ENCODE measurements at regions not wholly inside any gene's neighbourhood (a gene's known extent, or its start where the extent isn't known, plus 50 kb on each side); places are given as distances from the start of the nearest gene placed in this dataset.

- TF ChIP-seq CTCF (IDR thresholded peaks at IDR 0.05) (no peak), POLR2AphosphoS5 (IDR thresholded peaks at IDR 0.05) (no peak), POLR2A (IDR thresholded peaks at IDR 0.05) (no peak)
These were observed 84.0 kb upstream of the ITPRID2 start for GRCh38 chr2:181807526-181807925.
